ENCODE measurements at regions not wholly inside any gene's neighbourhood (a gene's known extent, or its start where the extent isn't known, plus 50 kb on each side); places are given as distances from the start of the nearest gene placed in this dataset.

GRCh38 chr20:55461519-55461918 is 543.8 kb downstream of the CBLN4 start:
- H3K27ac ChIP-seq, result no peak overlapping the region
- TF ChIP-seq ZFX (IDR thresholded peaks at IDR 0.05) (no peak), CTCF (conservative IDR thresholded peaks at IDR 0.05) (no peak)

- H3K27ac ChIP-seq, result no peak overlapping the region
- TF ChIP-seq ZFX (IDR thresholded peaks at IDR 0.05), result no peak
Observed at GRCh38 chr20:55456316-55456940, 548.9 kb downstream of the CBLN4 start.

- no peak overlapping the region for H3K27ac ChIP-seq
- no peak for TF ChIP-seq ZFX (IDR thresholded peaks at IDR 0.05)
- no peak for TF ChIP-seq CTCF (conservative IDR thresholded peaks at IDR 0.05)
Observed at GRCh38 chr20:55449091-55449490, 556.2 kb downstream of the CBLN4 start.

GRCh38 chr20:55446301-55446700 is 559.0 kb downstream of the CBLN4 start:
- no peak overlapping the region for H3K27ac ChIP-seq
- no peak for TF ChIP-seq CTCF (conservative IDR thresholded peaks at IDR 0.05)
- no peak for TF ChIP-seq ZFX (IDR thresholded peaks at IDR 0.05)

- TF ChIP-seq ZFX (IDR thresholded peaks at IDR 0.05), result no peak
- no peak for TF ChIP-seq CTCF (conservative IDR thresholded peaks at IDR 0.05)
Observed at GRCh38 chr20:55439070-55439469, 566.2 kb downstream of the CBLN4 start.

GRCh38 chr20:55437798-55438415 is 567.4 kb downstream of the CBLN4 start:
- TF ChIP-seq ZFX (IDR thresholded peaks at IDR 0.05) (no peak), CTCF (conservative IDR thresholded peaks at IDR 0.05) (no peak)
- H3K27ac ChIP-seq, result no peak overlapping the region

More at GRCh38 chr20:55439070-55439469, 566.2 kb downstream of the CBLN4 start:
- H3K27ac ChIP-seq, result no peak overlapping the region

- TF ChIP-seq ZFX (IDR thresholded peaks at IDR 0.05) (no peak), CTCF (conservative IDR thresholded peaks at IDR 0.05) (no peak)
- H3K27ac ChIP-seq, result no peak overlapping the region
Observed at GRCh38 chr20:55424968-55425367, 580.4 kb downstream of the CBLN4 start.

- H3K27ac ChIP-seq, result no peak overlapping the region
- TF ChIP-seq ZFX (IDR thresholded peaks at IDR 0.05) (no peak), CTCF (conservative IDR thresholded peaks at IDR 0.05) (no peak)
Observed at GRCh38 chr20:55424476-55424875, 580.8 kb downstream of the CBLN4 start.
